Skeletal muscle satellite cell (primary cell): ENCODE measurements at regions not wholly inside any gene's neighbourhood (a gene's known extent, or its start where the extent isn't known, plus 50 kb on each side); places are given as distances from the start of the nearest gene placed in this dataset.

Experiments used
- H3K27me3 ChIP-seq: 2 replicates; pipeline ENCODE4 v1.7.0; 2013; ENCODE audit warnings: low read length; ENCODE audit not compliant: control insufficient read depth, insufficient read depth
- H3K36me3 ChIP-seq: 2 replicates; pipeline ENCODE4 v1.7.0; 2013; ENCODE audit warnings: mild to moderate bottlenecking, control low read depth, low read length; ENCODE audit not compliant: insufficient read depth
- H3K4me1 ChIP-seq: 2 replicates; pipeline ENCODE4 v1.7.0; 2013; ENCODE audit warnings: low read length; ENCODE audit not compliant: control insufficient read depth, insufficient read depth
- H3K4me2 ChIP-seq: 2 replicates; pipeline ENCODE4 v1.7.0; 2013; ENCODE audit warnings: mild to moderate bottlenecking, low read length
- H3K4me3 ChIP-seq: 2 replicates; pipeline ENCODE4 v1.7.0; 2013; ENCODE audit warnings: low read length
- H3K9ac ChIP-seq: 2 replicates; pipeline ENCODE4 v1.7.0; 2013; ENCODE audit warnings: mild to moderate bottlenecking, low read depth, low read length, moderate library complexity
- H3K9me3 ChIP-seq: replicated peaks from 2 replicates; pipeline ENCODE4 v1.7.0; 2013; ENCODE audit warnings: mild to moderate bottlenecking, control low read depth, low read length

DNA sequence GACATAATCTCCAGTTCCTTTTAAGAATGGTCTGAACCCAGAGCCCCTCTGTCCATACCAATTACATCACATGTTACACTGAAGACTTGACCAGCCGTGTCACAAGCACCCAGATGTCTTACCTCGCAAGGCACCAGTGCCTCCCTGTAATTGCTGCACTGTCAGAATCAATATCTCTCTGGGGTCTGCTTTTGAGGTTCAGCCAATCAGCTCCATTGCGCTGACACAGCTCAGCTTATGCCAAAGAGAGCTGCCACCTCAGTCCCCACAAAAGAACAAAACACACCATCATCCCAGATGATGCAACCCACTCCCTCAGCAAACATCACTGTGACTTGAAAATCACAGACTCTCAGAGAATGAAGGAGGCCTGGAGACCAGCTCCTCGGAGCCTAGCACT is 82.5 kb upstream of the SORBS2 start:
- H3K36me3 ChIP-seq: no peaks in the 10 kb centered on the region
- no peaks in the 10 kb centered on the region for H3K27me3 ChIP-seq
- H3K9me3 ChIP-seq: no peaks in the 10 kb centered on the region
- H3K9ac ChIP-seq: no peak overlapping the region
- H3K4me3 ChIP-seq: no peak overlapping the region
- no peak overlapping the region for H3K4me2 ChIP-seq
- no peaks in the 10 kb centered on the region for H3K4me1 ChIP-seq

DNA sequence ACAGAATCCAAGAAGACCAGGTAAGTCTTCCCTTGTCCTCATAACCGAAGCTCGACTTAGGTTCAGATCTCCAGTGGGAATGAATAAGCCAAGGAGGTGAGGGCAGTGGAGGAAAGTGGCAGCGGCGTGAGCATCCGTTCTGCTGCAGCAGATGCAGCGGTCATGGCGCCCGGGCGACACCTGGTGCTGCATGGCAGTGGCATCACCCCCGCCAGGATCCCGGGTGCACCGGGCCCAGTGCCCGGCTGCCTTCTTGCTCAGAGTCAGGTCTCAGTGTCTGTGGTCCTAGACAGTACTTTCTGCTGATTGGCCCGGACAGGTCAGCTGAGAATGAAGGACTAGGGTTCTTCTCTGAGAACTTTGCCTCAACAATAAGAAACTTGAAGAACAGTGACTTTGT is 83.4 kb upstream of the SORBS2 start:
- H3K9me3 ChIP-seq: no peaks in the 10 kb centered on the region
- no peaks in the 10 kb centered on the region for H3K27me3 ChIP-seq
- no peak overlapping the region for H3K4me3 ChIP-seq
- no peaks in the 10 kb centered on the region for H3K36me3 ChIP-seq
- H3K9ac ChIP-seq: no peak overlapping the region
- H3K4me1 ChIP-seq: no peaks in the 10 kb centered on the region
- no peak overlapping the region for H3K4me2 ChIP-seq

DNA sequence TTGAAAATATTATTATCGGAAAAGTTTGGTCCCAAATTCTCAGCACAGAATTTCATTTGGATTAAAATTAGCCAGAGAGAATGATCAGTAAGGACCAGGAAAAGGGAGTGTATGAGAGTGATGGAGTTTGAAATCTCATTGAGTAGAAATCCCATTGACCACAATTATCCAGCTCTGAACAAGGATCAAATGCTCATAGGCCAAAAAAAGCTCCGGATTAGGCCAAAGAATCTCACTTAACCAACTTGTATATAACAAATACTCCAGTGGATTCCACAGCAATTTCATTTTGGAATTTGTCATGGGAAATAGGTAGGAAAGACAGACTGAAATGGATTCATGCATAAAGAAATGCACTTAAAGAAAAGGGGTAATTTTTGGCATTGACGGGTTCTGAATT is 83.9 kb upstream of the SORBS2 start:
- Histone ChIP-seq H3K36me3 (no peaks in the 10 kb centered on the region), H3K9ac (no peak overlapping the region), H3K9me3 (no peaks in the 10 kb centered on the region), H3K4me2 (no peak overlapping the region), H3K4me3 (no peak overlapping the region), H3K27me3 (no peaks in the 10 kb centered on the region), H3K4me1 (no peaks in the 10 kb centered on the region)

DNA sequence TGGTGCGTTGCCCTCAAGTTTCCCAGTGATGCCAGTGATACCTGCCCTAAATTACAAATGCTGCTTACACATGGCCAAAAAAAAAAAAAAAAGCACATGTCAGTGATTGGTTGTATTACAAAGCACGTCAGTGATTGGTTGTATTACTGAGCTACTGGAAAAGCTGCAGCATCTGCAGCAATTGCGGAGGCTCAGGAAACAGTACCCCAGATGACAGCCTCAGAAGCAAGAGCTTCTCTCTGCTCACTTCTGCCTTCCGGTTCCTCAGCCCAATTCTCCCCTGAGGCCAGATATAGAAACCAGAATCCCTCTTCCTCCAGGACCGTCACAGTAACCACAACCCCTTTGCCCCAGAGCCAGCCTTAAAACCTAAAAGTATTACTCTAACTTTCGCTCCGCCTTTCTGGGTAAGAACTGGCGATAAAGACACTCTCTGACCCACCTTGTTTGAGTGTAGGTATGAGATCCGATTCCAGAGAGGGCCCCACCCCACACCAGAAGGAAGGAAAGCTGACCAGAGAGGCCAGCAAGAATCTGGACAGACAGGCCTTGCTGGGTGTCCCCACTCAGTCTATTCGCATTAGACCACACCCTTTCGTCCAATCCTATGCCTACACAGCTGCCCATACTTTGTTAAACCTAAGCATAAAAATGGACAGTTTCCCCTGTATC is 85.0 kb upstream of the SORBS2 start:
- no peaks in the 10 kb centered on the region for H3K4me1 ChIP-seq

DNA sequence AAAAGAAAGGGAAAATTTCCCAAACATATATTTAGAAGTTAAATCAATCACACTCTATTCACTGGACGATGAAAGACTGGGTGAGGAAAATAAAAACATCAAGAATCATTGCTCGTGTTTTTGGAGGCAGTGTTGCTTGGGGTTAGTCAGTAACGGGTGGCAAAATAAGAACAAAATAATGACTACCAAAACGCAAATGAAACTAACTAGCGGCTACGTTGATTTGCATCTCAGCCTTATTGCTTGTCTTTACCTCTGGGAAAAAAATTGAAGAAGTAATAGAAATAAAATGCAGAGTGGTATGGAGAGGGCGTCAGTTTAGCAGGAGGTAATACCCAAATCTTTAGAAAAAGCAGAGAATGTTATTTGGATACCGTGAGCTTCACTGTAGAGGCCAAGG is 86.4 kb upstream of the SORBS2 start:
- no peak overlapping the region for H3K9ac ChIP-seq
- no peaks in the 10 kb centered on the region for H3K9me3 ChIP-seq
- H3K4me3 ChIP-seq: no peak overlapping the region
- no peaks in the 10 kb centered on the region for H3K27me3 ChIP-seq
- no peaks in the 10 kb centered on the region for H3K36me3 ChIP-seq
- H3K4me2 ChIP-seq: no peak overlapping the region
- no peaks in the 10 kb centered on the region for H3K4me1 ChIP-seq

More for the DNA sequence above, 85.0 kb upstream of the SORBS2 start:
- H3K36me3 ChIP-seq: no peaks in the 10 kb centered on the region
- H3K4me2 ChIP-seq: no peak overlapping the region
- no peaks in the 10 kb centered on the region for H3K27me3 ChIP-seq
- no peaks in the 10 kb centered on the region for H3K9me3 ChIP-seq
- H3K4me3 ChIP-seq: no peak overlapping the region
- H3K9ac ChIP-seq: no peak overlapping the region

DNA sequence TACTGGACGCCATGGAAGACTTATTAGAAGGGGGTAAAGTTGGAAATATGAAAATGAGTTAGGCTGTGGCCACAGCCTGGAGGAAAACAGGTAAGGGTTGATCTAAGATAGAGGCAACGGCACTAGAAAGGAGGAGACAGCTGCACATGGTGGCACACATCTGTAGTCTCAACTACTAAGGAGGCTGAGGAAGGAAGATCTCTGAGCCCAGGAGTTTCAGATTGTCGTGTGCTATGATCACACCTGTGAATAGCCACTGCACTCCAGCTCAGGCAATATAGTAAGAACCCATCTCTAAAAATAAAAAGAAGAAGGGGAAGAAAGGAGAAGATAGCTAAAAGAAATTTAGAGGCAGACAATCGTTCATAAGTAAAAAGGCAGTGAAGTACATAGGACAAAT is 87.8 kb upstream of the SORBS2 start:
- Histone ChIP-seq H3K9ac (no peak overlapping the region), H3K27me3 (no peaks in the 10 kb centered on the region), H3K36me3 (no peaks in the 10 kb centered on the region), H3K4me3 (no peak overlapping the region), H3K4me1 (no peaks in the 10 kb centered on the region), H3K4me2 (no peak overlapping the region), H3K9me3 (no peaks in the 10 kb centered on the region)

DNA sequence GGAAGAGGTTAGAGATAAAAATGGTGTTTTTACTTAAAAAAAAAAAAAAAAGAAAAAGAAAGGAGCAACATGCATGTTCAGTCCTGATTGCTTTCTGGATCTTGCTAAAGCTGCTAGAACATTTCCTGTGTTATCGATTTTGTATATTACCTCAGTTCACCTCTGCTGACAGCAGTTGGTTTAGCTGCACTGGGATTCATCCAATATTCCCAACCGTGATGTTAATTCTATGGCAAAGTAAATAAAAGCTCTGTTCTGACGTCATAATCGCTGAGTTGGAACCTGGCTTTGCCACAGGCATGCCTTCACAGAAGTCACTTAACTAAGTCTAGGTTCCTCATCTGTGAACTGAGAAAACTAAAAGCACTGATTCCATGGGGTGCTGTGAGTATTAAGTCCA is 90.7 kb upstream of the SORBS2 start:
- no peaks in the 10 kb centered on the region for H3K4me1 ChIP-seq
- H3K9ac ChIP-seq: no peak overlapping the region
- no peak overlapping the region for H3K4me3 ChIP-seq
- no peaks in the 10 kb centered on the region for H3K36me3 ChIP-seq
- H3K4me2 ChIP-seq: no peak overlapping the region
- H3K27me3 ChIP-seq: no peaks in the 10 kb centered on the region
- H3K9me3 ChIP-seq: no peaks in the 10 kb centered on the region

DNA sequence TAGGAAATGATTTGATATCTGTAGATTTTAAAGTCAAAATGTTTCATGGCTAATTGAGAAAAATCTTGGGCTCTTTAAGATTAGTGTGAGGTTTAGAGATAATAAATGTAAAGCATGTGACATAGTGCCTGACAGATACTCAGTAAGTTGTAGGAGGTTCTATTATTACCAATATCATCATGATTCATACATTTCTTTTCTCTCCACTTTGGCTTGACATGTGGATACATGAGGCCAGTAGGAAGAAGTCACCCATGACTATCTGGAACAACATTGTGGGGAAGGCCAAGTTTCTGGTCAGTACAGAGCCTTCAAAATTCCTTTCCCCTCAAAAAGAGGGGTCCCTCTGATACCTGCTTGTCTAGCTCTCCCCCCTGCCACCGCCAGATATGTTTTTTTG is 91.2 kb upstream of the SORBS2 start:
- H3K4me3 ChIP-seq: no peak overlapping the region
- H3K36me3 ChIP-seq: no peaks in the 10 kb centered on the region
- no peaks in the 10 kb centered on the region for H3K4me1 ChIP-seq
- H3K9me3 ChIP-seq: no peaks in the 10 kb centered on the region
- H3K4me2 ChIP-seq: no peak overlapping the region
- no peak overlapping the region for H3K9ac ChIP-seq
- H3K27me3 ChIP-seq: no peaks in the 10 kb centered on the region

DNA sequence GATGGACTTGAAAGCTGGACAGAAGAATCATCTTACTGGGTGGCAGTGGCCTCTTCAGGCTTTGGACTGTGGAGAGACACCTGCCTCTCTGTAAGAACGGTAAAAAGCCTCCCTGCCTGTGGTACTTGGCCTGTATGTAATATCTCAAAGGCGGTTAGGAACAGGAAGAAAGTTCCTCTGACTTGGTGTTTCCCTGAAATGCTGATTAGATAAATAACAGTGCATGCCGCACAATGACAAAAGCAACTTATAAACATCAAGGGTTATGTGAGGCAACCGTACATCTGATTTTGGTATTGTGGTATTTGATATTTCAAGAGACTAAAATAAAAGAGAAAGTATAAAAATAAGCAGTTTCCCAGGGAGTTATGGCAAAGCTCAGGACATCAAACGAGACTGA is 92.4 kb upstream of the SORBS2 start:
- no peaks in the 10 kb centered on the region for H3K27me3 ChIP-seq
- H3K9me3 ChIP-seq: no peaks in the 10 kb centered on the region
- no peak overlapping the region for H3K4me3 ChIP-seq
- no peak overlapping the region for H3K4me2 ChIP-seq
- no peak overlapping the region for H3K9ac ChIP-seq
- no peaks in the 10 kb centered on the region for H3K36me3 ChIP-seq
- no peaks in the 10 kb centered on the region for H3K4me1 ChIP-seq

DNA sequence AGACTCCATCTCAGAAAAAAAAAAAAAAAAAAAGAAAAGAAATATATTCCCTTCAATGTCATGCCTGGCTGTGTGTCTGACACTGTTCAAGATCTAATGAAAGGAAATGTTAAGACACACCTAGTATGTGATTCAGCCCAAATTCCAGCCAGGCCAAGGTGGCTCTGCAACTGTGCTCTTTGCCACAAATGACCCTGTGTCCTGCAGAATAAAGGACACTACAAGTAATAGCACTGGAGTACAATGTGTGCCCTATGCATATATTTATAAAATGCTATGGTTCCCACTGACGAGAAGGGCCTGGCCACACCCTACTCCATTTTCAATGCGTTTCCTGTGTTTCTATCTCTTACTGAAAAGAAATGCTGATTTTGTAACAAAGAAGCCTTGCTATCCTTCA is 98.0 kb upstream of the SORBS2 start:
- no peak overlapping the region for H3K4me2 ChIP-seq

DNA sequence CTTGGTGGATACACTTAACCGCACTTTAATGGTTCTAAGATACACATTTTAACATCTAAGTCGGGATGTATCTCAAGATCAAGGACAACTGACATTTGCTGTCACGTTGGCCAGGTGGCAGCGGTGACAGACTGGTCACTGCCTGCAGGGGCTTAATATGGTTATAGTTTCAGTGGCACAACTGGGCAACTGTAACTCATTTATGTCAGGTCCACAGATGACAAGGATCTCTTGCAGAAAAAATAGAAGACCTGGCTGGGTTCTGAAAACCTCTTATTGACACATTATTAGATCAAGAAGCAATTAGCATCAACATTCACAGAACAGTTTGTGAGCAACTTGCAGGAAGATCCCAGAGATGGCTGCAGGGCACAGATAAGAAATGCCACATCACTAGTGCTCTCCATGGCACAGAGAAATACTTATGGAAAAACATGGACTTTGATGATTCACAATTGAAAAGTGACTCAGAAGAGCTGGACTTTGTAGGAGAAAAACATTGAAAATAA is 99.6 kb upstream of the SORBS2 start:
- H3K9me3 ChIP-seq: no peaks in the 10 kb centered on the region
- H3K4me1 ChIP-seq: peaks cover 5% of the 10 kb centered on the region
- no peaks in the 10 kb centered on the region for H3K27me3 ChIP-seq
- no peak overlapping the region for H3K9ac ChIP-seq
- H3K4me3 ChIP-seq: no peak overlapping the region
- H3K4me2 ChIP-seq: no peak overlapping the region
- H3K36me3 ChIP-seq: no peaks in the 10 kb centered on the region

More for the DNA sequence above, 98.0 kb upstream of the SORBS2 start:
- Histone ChIP-seq H3K9ac (no peak overlapping the region), H3K9me3 (no peaks in the 10 kb centered on the region), H3K4me1 (peaks cover 2% of the 10 kb centered on the region), H3K36me3 (no peaks in the 10 kb centered on the region), H3K4me3 (no peak overlapping the region), H3K27me3 (no peaks in the 10 kb centered on the region)

DNA sequence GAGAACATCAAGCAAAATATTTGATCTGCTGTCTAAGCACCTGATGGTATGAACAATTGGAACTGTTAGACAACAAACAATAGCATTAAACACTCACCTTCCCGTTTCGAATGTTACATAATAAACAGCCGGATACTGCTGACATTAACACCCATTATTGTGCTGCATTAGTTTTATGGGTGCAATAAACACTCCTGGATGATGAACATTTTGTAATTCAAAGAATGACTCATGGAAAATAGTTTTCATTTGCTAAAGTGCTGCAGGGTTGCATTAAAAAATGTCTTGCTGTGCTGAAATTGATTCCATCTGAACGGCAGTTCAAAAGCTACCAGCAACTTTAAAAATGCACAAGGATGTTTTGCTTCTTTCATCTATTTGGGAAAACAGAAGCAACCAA is 100.8 kb upstream of the SORBS2 start:
- Histone ChIP-seq H3K4me3 (no peak overlapping the region), H3K4me1 (peaks cover 5% of the 10 kb centered on the region), H3K9me3 (no peaks in the 10 kb centered on the region), H3K4me2 (no peak overlapping the region), H3K27me3 (no peaks in the 10 kb centered on the region), H3K36me3 (no peaks in the 10 kb centered on the region), H3K9ac (no peak overlapping the region)
